ENCODE measurements at regions not wholly inside any gene's neighbourhood (a gene's known extent, or its start where the extent isn't known, plus 50 kb on each side); places are given as distances from the start of the nearest gene placed in this dataset.

DNA sequence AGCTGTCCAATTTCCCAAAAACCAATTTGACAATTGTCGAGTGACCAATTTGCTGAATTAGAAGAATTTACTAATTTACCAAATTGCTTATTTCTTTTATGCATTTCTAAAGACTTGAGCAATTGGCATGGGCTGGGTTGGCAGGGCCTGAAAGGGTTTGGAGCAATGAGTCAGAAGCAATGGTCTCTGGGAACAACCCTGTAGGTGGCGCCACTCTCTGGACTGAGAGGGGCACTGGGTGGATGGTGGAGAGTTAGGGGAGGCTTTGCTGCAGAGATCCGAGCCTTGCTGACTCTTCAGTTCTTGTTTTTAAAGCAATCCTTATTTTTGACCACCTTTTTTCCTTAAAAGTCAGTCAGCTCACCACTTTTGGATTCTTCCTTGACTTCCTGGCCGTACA is 71.5 kb upstream of the RPS23 start:
- peak; percentile 70 for DNase-seq

DNA sequence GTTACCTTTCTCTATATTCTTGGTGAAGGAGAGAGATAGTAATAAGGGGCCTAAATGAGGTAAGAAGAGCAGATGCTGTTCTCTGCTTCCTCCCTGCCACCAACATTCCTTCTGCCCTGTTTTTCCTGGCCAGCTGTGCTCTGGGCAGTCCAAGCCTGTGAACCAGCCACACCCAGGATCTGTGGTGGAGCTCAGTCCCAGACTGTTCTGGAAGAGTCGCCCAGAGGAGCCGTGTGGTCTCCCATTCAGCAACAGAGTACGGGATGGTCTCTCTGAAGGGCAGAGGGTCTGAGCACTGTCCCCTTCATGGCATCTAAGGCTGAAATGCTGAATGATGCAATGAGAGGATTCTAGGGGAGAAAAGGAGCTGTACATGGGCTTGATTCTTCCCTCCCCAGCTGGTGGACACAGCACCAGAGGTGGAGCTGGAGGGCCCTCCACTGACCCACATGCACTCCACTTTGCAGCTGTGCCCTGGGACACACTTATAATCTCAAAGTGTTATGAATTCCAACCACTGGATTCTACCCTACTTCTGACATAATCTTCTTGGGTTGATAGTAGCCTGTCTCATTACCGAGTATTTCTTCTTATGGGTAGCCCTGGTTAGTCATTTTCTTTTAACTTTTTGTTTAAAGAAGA is 70.8 kb upstream of the RPS23 start:
- DNase-seq = no peak

DNA sequence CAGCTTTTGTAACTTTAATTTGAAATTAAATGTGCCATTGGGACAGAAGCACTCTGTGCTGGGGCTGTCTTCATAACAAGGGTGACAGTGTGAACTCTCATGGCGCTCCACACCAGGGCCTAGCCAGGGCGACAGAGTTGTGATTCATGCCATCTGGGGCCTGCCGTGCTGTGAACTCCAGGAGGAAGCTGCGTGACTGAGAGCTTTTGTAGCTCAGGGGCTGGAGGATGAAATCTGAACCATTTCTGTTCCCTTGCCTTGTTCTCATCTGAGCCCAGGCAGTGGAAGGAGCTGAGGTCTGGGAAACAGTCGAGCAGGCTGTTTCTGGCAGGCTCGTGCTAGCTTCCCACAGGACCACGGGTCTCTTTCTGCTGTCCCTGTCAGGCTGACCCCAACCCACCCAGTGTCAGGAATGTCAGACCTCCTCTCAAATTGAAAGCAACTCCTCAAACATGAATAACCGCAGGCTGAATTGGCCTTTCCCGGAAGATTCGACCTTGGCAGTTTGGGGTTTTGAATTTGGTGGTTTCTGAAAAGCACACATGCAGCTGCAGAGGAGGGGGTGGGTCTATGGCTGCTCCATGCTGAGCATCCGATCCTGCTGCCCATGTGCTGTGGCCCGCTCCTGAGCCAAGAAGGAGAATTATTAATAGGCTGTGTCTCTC is 69.2 kb upstream of the RPS23 start:
- no peak for DNase-seq

- DNase-seq = no peak
These were observed 68.4 kb upstream of the RPS23 start for GRCh38 chr5:82346399-82347165.

- no peak for DNase-seq
These were observed 67.0 kb upstream of the RPS23 start for GRCh38 chr5:82345108-82345507.

GRCh38 chr5:82341325-82341724 is 63.2 kb upstream of the RPS23 start:
- no peak for DNase-seq

GRCh38 chr5:82340799-82341198 is 62.6 kb upstream of the RPS23 start:
- DNase-seq = no peak

DNA sequence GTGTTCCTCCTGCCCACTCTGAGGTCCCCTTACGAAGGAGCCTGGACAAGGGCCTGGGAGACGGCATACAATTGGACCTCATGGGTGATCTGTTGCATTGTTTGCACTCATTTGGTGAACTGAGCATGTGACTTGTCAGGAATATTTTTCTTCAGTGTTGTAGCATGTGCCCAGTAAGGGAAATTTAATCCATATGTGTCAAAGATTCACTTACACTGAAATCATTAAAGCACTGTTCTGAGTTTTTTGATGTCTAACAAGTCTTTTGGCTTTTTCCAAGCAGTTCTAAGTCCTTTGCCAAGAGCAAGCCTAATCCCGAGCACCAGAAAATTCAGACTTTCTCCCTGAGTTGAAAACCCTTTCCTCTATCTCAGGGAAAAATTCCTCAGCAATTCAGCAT is 61.6 kb upstream of the RPS23 start:
- no peak for DNase-seq

- no peak for DNase-seq
These were observed 60.7 kb upstream of the RPS23 start for GRCh38 chr5:82338771-82339373.

- DNase-seq = no peak
These were observed 58.8 kb upstream of the RPS23 start for GRCh38 chr5:82336959-82337351.

DNA sequence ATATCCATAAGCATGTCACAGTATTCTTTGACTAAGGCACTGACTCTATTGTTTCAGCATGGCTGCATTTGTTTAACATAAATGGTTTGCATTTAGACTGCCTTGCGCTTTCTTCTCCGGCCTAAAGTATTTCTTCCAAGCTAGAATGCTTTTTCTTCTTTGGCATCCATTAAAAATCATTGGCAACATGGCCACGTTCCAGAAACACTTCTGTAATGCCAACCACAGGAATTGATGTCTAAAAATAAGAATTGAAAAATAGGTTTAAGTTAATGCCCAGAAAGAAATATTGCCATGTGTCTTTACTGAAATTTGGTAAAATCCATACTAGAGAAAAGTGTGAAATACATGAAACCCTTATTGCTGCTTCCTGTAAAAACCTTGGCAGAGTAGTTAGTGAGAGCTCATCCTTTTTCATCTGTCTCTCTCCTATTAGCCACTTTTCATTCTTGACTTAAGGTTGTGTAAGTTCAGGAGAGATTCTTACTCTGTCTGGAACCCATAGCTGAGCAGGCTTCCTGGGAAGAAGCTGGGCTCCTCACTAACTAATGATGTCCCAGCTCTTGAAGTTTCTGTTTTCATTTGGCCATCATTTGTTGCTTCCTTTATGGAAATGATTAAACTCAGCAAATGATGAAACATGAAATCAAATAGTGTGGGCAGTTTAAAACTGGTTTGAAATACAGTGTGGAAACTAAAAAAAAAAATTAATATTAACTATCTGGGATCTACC is 58.2 kb upstream of the RPS23 start:
- no peak for DNase-seq

- DNase-seq = no peak
These were observed 57.7 kb upstream of the RPS23 start for GRCh38 chr5:82335806-82336205.

DNA sequence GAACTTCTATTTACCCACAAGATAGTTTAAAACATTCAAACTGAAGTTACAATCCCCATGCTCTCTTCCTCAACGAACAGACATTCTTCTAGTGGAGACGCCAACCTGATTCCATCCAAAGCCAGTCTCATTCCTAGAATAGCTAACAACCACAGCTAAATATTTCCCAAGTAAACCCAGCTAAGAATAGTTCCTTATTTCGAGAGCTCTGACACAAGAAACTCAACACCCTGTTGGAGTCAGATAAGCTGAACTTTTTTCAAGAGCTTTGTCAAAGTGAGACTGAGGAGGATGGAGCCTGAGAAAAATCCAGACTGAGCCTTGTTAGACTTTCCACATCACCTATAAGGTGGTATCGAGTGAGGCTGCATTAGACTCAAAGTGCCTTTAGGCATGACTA is 56.7 kb upstream of the RPS23 start:
- DNase-seq = peak; percentile 86

DNA sequence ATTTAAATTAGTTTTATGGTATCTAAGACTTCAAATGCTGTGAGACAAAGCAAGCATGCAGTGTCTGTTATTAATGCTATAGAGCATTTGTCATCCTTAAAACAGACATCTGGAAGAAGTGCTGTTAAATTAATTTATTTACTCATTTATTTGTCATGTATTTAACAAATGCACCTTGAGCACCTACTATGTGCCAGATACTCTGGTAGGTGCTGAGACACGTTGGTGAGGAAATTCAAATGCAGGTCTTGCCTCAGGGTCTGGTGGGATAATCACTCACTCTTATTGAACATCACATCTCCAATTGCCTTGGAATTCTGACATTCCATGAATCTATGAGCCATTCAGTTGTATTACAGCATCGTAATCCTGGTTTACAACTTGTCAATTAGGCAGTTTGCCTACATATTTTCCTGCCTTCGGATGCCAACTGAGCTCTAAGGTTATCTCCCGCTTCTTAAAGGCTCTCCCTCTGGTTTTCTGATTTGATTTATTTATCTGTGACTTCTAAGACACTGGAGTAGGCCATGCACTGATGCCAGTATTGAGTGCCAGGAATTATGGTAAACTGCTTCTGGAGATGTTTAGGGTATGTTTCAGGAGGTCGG is 56.0 kb upstream of the RPS23 start:
- no peak for DNase-seq

- peak; percentile 44 for DNase-seq
These were observed 54.9 kb upstream of the RPS23 start for GRCh38 chr5:82332886-82333615.

DNA sequence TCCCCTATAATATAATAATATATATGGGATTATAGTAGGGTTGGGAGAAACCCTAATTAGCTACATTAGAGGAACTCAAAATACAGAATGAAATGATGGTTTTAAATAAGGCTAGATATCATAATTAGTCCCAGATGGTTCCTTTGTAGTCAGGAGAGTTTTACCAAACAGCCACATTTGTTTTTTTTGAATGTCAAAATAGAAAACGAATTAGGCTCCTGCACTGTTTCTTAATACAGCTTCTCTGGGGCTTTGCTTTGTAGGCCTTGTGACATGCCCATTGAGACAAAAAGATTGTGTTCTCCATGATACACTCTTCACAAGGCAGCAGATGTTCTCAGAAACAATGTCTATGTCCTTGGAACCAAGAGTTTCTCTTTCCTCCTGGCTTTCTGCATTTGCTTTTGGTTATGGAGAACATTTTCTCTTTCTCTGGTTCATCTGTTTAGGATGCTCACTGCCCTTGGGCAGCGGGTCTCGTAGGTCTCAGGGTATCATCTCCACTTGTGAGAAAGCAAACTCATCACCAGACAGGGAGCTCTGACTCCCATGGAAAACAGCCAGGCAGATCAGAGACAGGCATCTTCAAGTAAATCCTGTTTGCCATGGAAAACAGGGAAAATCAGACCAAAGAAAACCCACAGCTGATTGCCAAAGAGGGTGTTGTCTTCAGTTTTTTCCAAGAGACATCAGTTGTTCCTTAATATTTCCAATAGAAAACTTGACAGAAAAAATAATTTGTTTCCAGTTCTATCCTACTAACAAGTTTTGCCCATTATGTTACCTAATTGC is 54.1 kb upstream of the RPS23 start:
- DNase-seq = no peak

DNA sequence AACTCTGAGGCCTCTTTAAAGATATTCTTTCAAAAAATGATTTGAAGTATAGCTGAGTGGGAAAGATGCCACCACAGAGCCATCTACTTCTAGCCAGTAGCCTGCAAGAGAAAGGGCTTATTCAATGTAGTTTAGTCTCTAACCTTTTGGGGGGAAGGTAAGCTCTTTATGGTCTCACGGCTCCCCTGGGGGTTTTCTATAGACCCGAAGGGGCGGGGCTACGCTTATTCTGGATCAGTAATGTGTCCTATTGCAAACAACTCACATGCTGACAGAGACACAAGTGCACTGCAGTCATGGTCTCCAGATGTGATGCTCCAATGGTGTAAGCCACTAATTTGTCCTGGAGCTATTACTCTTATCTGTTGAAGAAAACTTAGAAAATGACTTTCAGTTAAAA is 53.4 kb upstream of the RPS23 start:
- no peak for DNase-seq

DNA sequence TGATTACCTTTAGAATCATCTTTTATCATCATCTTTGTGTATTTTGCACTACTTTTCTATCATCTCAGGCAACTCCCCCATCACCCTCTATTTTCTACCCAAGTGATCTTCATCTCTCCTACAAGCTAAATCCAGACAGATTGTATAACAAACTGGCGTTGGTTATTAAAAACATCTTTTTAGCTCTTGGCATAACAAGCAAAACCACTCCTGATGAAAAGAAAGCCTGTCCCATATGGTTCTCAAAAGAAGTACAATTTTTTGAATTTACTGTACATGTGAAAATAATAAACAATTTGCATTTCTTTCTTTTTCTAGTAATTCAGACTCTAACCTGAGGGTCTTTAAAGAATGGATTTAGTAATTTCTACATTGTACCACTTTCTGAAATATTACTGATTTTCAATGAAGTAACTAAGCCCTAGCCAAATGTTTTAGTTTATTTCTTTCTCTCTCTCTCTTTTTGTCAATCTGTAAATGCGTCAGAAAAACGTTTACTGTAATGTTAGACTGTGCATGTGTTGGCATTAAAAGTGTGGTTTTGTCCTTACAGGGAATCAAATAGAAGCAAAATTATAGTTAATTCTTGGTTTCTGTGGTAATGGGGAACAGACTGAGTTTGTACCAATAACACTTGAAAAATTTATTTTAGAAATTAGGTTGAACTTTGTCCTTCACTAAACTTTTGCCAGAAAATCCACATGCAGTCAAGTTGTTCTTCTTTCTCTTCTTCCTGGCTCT is 52.5 kb upstream of the RPS23 start:
- DNase-seq = no peak

DNA sequence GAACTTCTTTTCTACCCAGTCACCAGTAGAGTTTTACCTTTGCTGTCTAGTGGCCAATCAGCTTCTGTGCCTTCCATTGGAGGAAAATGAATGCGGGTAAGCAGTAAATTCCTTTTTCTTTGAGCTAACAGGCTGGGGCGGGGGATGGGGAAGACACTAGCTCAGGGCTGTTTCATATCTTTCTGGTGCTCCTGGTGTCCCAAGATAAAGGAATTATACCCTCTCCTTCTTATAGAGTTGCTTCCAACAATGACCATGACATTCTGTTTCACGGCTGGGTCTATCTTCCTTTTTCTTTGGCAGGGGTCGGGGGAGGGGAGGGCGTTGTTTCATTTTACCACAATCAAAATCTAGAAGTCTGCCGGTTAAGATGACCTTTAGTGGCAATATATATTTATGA is 51.2 kb upstream of the RPS23 start:
- peak; percentile 95 for DNase-seq

Data from OCI-M1 (cell line).